ENCODE measurements at regions not wholly inside any gene's neighbourhood (a gene's known extent, or its start where the extent isn't known, plus 50 kb on each side); places are given as distances from the start of the nearest gene placed in this dataset.

- no peak for TF ChIP-seq CTCF (IDR thresholded peaks at IDR 0.05; ENCODE audit: low read depth, low read length)
- no peak for DNase-seq
- H3K9me3 ChIP-seq: no peaks in the 10 kb centered on the region
- H3K4me3 ChIP-seq (ENCODE audit: low read depth, low read length): no peak overlapping the region
- no peaks in the 10 kb centered on the region for H3K27me3 ChIP-seq
- H3K4me1 ChIP-seq: no peaks in the 10 kb centered on the region
- no peaks in the 10 kb centered on the region for H3K36me3 ChIP-seq
Measured at GRCh38 chr7:46589286-46589685, 668.2 kb upstream of the IGFBP3 start.

GRCh38 chr7:46586406-46586805 lies 665.3 kb upstream of the IGFBP3 start:
- Histone ChIP-seq H3K9me3 (no peaks in the 10 kb centered on the region), H3K27me3 (no peaks in the 10 kb centered on the region), H3K4me1 (peaks cover 4% of the 10 kb centered on the region), H3K4me3 (ENCODE audit: low read depth, low read length) (no peak overlapping the region), H3K36me3 (no peaks in the 10 kb centered on the region)
- DNase-seq: no peak
- TF ChIP-seq CTCF (IDR thresholded peaks at IDR 0.05; ENCODE audit: low read depth, low read length): no peak

GRCh38 chr7:46583656-46584055 lies 662.6 kb upstream of the IGFBP3 start:
- TF ChIP-seq CTCF (IDR thresholded peaks at IDR 0.05; ENCODE audit: low read depth, low read length): no peak
- Histone ChIP-seq H3K36me3 (no peaks in the 10 kb centered on the region), H3K4me3 (ENCODE audit: low read depth, low read length) (no peak overlapping the region), H3K27me3 (no peaks in the 10 kb centered on the region), H3K4me1 (peaks cover 19% of the 10 kb centered on the region), H3K9me3 (no peaks in the 10 kb centered on the region)
- no peak for DNase-seq

- no peak for DNase-seq
- no peaks in the 10 kb centered on the region for H3K27me3 ChIP-seq
- no peaks in the 10 kb centered on the region for H3K9me3 ChIP-seq
- H3K36me3 ChIP-seq: no peaks in the 10 kb centered on the region
- peaks cover 19% of the 10 kb centered on the region for H3K4me1 ChIP-seq
- no peak for TF ChIP-seq CTCF (IDR thresholded peaks at IDR 0.05; ENCODE audit: low read depth, low read length)
- H3K4me3 ChIP-seq (ENCODE audit: low read depth, low read length): no peak overlapping the region
Measured at GRCh38 chr7:46581268-46581667, 660.2 kb upstream of the IGFBP3 start.

DNA sequence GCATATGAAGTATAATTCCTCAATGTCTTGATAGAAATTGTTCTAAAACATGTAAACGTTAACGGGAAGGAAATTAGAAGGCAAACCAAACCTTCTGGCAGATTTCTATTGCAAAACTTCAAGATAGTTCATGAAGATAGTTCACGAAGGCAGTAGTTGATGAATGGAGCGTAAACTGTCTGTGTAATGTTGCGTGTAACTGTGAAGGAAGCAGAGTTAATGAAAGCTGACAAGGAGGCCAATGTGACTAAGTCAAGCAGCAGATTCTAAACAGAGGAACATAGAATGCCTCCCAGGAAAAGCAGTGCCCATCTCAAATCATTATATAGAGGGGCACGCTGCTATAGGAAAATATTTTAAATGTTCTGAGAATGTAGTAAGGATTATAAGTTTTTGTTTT lies 659.7 kb upstream of the IGFBP3 start:
- no peaks in the 10 kb centered on the region for H3K9me3 ChIP-seq
- DNase-seq: no peak
- H3K4me1 ChIP-seq: peaks cover 19% of the 10 kb centered on the region
- H3K4me3 ChIP-seq (ENCODE audit: low read depth, low read length): 0 out of 2 replicates have a peak overlapping the region, but pooled peaks have one; percentile 6
- TF ChIP-seq CTCF (IDR thresholded peaks at IDR 0.05; ENCODE audit: low read depth, low read length): no peak
- no peaks in the 10 kb centered on the region for H3K27me3 ChIP-seq
- H3K36me3 ChIP-seq: no peaks in the 10 kb centered on the region

DNA sequence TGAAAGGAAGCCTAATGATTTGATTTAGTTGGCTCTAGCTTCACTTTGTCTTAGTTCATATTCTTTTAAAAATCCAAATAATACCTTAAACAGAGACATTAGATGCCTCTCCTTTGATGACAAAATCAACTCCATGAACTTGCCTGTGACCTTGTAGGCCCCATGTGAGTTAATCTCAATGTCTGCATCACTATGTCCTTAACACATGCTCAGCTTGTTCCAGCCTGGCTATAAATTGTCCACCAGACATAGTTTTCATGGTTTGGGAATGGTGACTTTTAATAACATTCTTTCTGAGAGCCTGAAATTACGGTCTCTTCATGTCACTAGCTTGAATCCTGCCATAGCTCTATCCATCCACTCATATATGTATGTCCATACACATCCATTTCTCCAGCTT lies 656.3 kb upstream of the IGFBP3 start:
- TF ChIP-seq CTCF (IDR thresholded peaks at IDR 0.05; ENCODE audit: low read depth, low read length): no peak
- no peak overlapping the region for H3K4me3 ChIP-seq (ENCODE audit: low read depth, low read length)
- H3K4me1 ChIP-seq: peaks cover 19% of the 10 kb centered on the region
- no peak for DNase-seq
- H3K27me3 ChIP-seq: no peaks in the 10 kb centered on the region
- H3K36me3 ChIP-seq: no peaks in the 10 kb centered on the region
- no peaks in the 10 kb centered on the region for H3K9me3 ChIP-seq

All from BE2C (cell line).